Omental fat pad (tissue), 3 donors: ENCODE measurements at regions not wholly inside any gene's neighbourhood (a gene's known extent, or its start where the extent isn't known, plus 50 kb on each side); places are given as distances from the start of the nearest gene placed in this dataset.

Source experiments
- ATAC-seq: fragments of 150-250 bp; one replicate; pipeline ENCODE4 v1.9.1; 2016; ENCODE audit warnings: mild to moderate bottlenecking, moderate library complexity; ENCODE audit not compliant: low FRiP score
- DNase-seq: peaks from one replicate; pipeline ENCODE4 v3.0.0-alpha.2; 2019; ENCODE audit warnings: low spot score
- CTCF ChIP-seq, 3 donors: fragments of 450-650 bp; IDR thresholded peaks; one replicate each; pipeline ENCODE4 v1.5.1; 2016 to 2017; ENCODE audit warnings: antibody characterized with exemption in 3 of 3, mild to moderate bottlenecking in 3 of 3, moderate library complexity in 2 of 3

DNA sequence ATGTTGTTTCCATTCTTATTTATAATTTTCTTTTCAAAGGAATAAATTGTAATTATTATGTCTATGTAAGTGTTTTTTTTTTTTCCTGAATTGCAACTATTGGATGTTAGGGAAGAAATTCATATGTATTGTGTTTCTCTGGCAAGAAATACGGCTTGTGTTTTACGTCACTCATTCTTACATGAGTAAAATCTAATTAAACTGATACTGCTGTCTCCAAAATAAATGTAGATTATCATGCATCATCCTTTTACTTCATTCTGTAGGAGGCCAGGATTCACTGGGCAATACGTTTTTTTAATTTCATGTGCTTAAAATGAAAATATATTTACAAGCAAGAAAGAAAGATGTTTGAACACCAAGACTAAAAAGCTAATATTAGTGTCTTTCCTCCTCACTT is 590.8 kb downstream of the OTOL1 start:
- ATAC-seq: no peak

DNA sequence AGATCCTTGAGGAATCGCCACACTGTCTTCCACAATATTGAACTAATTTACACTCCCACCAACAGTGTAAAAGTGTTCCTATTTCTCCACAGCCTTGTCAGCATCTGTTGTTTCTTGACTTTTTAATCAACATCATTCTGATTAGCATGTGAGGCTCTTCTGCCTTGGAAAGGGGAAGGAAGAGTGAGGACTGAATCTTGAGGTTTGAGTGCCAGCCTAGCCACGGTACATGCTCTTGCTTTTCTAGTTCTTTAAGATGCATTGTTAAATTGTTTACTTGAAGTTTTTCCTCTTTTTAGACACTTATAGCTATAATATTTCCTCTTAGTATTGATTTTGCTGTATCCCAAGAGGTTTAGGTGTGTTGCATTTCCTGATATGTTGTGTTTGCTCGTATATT is 596.1 kb downstream of the OTOL1 start:
- no peak for TF ChIP-seq CTCF (IDR thresholded peaks at IDR 0.05)
- ATAC-seq (no peak), DNase-seq (no peak)

More for the DNA sequence above, 590.8 kb downstream of the OTOL1 start:
- no peak for DNase-seq
- TF ChIP-seq CTCF (IDR thresholded peaks at IDR 0.05): no peak

DNA sequence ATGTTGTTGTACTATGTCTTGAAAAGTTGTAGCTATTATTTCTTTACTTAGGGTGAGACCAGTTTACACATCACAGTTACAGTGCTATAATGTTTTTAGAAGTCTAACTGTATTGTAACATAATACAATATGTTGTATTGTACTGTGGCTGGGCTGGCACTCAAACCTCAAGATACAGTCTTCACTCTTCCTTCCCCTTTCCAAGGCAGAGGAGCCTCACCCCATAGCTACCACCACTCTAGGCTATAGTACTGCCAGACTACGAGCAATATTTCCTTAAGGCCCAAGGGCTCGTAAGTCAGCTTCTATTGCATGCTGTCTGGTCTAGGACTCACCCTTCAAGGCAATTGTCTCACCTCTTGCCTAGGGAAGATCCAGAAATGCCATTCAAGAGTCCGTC is 597.7 kb downstream of the OTOL1 start:
- TF ChIP-seq CTCF (IDR thresholded peaks at IDR 0.05): no peak
- DNase-seq (no peak), ATAC-seq (no peak)

DNA sequence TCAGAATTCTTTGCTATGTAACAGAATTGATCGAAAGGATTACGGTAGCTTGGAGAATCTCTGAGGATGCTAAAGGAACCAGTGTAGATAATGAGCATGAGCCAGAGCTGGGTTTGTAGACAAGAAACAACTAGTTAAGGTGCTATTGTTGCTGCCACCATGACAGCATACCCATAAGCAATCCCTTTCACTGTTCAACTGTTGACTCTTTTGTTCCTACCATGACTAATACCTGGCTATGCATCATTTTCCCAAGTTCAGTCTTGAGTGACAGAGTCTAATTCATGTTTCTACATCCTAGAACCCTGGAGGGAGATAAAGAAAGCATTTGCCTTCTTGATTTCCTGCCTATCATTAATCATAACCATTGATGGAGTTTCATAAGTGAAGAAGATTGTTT is 600.3 kb downstream of the OTOL1 start:
- no peak for DNase-seq
- TF ChIP-seq CTCF (IDR thresholded peaks at IDR 0.05): no peak
- no peak for ATAC-seq

DNA sequence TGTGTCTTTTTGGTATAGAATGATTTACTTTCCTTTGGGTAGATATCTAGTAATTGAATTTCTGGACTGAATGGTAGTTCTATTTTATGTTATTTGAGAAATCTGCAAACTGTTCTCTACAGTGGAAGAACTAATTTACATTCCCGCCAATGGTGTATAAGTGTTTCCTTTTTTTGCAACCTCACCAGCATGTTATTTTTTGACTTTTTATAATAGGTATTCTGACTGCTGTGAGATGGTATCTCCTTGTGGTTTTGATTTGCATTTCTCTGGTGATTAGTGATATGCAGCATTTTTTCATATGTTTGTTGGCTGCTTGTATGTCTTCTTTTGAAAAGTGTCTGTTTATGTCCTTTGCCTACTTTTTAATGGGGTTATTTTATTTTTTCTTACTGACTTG is 607.2 kb downstream of the OTOL1 start:
- DNase-seq (no peak), ATAC-seq (no peak)
- no peak for TF ChIP-seq CTCF (IDR thresholded peaks at IDR 0.05)

DNA sequence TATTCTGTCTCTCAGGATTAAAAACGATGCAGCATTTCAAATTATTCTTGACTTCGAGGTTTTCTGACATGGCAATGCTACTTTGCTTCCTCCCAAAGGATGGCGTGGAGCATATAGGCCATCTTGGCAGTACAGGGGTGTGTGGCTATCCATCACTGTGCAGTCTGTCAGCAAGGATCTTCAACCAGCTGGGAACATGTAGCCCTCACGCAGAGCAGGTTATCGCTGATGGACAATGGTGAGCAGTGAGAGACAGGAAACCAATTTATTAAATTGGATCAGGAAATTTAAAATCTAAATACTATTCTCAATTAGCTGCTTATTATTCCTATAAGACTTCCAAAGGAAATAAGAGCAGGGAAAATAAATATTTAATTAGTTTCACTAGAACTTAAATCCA is 615.3 kb downstream of the OTOL1 start:
- ATAC-seq (no peak), DNase-seq (no peak)
- TF ChIP-seq CTCF (IDR thresholded peaks at IDR 0.05): no peak

DNA sequence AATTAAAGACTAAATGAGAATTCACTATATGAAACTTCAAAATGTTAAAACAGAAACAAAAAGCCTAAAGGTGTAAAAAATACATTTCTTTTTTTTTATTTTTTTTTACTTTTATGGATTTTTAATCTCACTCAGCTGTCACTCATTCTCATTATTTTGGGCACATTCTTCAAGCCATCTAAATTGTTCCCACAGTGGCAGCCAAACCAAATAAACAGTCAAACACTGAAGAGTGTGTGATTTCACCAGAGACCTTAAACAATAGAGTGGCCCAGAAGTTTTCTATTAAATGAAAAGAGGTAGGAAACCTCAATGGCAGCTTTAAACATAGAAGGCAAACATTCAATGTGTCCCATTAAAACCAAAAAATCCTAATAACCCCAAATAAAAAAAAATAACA is 616.1 kb downstream of the OTOL1 start:
- DNase-seq (no peak), ATAC-seq (no peak)
- TF ChIP-seq CTCF (IDR thresholded peaks at IDR 0.05): no peak
